ENCODE measurements at regions not wholly inside any gene's neighbourhood (a gene's known extent, or its start where the extent isn't known, plus 50 kb on each side); places are given as distances from the start of the nearest gene placed in this dataset.

DNA sequence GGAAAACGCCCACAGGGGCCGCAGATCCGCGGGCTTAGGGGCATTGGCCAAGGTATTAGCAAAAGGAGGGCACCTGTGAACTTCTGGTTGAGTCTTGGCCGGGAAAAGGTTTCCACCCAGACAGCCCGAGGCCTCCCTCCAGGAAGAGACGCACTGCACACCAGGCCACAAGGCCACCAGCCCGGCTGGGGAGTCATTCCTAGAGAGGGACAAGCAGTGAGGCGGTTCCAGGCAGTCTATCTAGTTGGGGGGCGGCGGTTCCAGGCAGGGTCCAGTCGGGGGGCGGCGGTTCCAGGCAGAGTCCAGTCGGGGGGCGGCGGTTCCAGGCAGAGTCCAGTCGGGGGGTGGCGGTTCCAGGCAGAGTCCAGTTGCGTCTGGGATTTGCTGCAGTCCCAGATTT, 518.5 kb downstream of the GLRX3 start:
- DNase-seq (ENCODE audit: low read depth in 4 of 4, low spot score in 1 of 4): no peak

DNA sequence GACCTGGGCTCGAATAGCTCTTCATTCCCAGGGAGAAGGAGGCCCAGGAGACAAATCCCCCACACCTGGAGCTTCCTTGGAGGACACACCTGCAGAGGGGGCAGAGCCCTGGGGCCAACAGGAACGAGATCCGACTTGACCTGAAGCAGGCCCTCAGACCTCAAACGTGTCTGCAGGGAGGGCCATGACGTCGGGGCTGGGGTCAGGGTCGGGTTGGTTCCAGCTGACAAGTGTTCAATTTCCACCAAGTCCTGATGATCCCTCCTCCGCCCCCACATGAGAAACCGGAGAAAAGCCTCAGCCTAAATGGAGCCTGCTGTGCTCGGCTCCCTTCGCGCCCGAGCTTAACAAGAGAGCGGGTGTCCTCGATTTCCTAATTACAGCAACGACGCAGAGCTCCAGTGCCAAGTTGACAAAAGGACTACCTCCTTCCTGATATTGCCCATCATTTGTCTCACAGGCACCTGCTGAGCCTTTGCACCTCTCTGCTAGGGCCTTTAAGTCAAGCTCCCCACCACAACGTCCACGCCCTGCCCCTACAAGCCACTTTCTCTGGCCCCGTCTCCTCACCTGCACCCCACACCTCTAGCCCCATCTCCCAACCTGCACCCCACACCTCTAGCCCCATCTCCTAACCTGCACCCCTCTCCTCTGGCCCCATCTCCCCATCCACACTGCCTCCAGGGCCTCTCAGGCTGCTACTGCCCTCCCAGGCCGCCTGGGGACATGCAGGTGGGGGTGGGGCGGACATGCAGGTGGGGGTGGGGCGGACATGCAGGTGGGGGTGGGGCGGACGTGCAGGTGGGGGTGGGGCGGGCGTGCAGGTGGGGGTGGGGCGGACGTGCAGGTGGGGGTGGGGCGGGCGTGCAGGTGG, 519.4 kb downstream of the GLRX3 start:
- no peak for DNase-seq (ENCODE audit: low read depth in 4 of 4, low spot score in 1 of 4)

GRCh38 chr10:130656187-130656575, 520.0 kb downstream of the GLRX3 start:
- DNase-seq (ENCODE audit: low read depth in 4 of 4, low spot score in 1 of 4): no peak

- no peak for DNase-seq (ENCODE audit: low read depth in 4 of 4, low spot score in 1 of 4)
Observed at GRCh38 chr10:130656582-130657133, 520.5 kb downstream of the GLRX3 start.

DNA sequence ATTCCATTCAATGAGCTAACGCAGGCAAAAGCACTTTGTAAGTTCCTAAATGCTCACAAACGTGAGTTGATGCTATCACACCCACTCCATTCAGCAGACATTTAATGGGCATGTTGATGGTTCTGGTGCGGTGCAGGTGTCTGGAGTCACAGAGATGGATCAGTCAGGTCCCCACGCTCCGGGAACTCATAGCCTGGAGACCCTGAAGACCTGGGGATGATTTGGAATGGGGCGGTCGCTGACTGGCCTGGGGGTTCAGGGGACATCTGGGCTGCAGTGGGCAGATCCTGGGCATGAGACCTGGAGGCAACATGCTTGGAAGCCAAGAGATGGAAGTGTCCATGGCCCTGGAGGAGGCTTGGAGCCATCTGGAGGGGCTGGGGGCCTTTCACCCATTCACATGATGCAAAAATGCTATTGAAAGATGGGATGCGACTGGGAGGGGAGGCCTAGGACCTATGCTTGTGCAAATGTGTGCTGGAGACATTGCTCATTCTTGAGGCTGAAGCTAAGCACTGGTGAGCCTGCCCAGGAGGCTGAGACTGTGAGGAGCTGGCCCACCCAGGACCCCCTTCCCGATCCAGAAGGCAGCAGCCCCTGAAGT, 522.6 kb downstream of the GLRX3 start:
- DNase-seq (ENCODE audit: low read depth in 4 of 4, low spot score in 1 of 4): no peak

- no peak for DNase-seq (ENCODE audit: low read depth in 4 of 4, low spot score in 1 of 4)
Observed at GRCh38 chr10:130659528-130659927, 523.3 kb downstream of the GLRX3 start.

DNA sequence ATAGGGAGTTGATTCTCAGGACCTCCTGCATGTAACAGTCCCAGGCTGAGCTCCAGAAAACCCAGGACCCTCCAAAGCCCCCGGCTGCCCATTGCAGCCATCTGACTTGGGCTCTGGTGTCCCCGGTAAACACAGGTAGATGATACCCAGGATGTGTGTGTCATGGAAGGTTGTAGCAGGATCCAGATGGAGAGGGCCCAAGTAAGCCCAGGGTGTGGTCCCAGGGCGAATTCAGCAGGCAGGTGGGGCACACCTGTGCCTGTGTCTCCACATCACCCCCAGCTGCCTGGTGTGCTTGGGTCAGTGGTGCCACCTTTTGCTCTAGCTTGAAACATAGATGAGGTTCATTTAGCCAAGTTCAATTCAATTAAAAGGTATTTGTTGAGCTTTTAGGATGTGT, 524.1 kb downstream of the GLRX3 start:
- DNase-seq (ENCODE audit: low read depth in 4 of 4, low spot score in 1 of 4): no peak

DNA sequence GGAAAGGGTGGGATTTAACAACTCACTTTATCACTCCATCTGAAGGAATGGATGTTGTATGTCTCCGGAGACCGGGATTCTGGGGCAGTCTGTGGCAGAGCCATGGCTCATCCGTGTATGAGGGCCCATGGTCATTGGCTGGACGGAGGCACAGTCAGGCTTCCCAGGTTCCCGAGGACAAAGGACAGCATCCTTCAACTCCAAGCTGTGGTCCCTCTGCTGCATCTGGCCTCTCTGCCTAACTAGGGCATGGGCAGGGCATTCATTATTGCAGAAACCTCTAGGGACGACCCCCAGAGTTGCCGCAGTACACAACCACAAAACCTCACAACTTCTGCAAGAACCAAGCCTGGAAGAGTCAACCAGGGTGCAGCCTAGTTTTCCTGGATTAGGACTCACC, 525.2 kb downstream of the GLRX3 start:
- DNase-seq (ENCODE audit: low read depth in 4 of 4, low spot score in 1 of 4): no peak

DNA sequence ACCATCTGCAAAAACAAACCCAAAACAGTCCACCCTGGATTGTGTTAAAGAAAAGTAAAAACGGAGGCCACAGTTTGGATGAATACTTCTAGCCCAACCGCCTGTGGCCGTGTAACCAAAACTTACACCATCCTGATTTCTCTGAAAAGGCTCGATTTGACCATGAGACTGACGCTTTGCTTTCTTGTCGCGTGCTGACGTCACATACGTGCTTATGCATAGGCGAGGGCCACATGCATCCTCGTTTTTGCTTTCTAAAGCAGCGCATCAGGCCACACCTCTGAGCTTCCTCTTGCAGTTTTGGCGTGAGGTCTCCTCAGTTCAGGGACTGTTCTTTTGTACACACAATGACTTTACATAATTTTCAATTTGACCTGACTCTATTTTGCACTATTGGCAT, 526.6 kb downstream of the GLRX3 start:
- DNase-seq (ENCODE audit: low read depth in 4 of 4, low spot score in 1 of 4): no peak

GRCh38 chr10:130664526-130664925, 528.3 kb downstream of the GLRX3 start:
- DNase-seq (ENCODE audit: low read depth in 4 of 4, low spot score in 1 of 4): no peak

DNA sequence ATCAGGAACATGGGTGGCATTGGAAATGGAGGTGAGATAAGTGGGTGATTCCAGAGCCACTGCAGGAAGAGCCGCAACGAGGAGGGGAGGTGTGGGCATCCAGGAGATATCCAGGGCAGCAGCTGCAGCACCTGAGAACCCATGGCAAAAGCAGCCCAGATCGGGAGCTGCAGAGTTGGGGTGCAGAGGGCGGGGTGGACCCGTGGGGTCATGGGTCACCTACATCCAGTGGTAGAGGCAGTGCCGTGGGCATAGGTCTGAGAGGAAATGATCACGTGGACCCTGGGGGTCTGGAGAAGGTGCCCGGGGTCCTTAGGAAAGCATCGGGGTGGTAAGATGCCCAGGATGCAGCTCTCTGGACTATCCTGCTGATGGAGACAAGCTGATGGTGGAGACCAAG, 530.0 kb downstream of the GLRX3 start:
- DNase-seq (ENCODE audit: low read depth in 4 of 4, low spot score in 1 of 4): no peak

- DNase-seq (ENCODE audit: low read depth in 4 of 4, low spot score in 1 of 4): no peak
Observed at GRCh38 chr10:130686689-130687300, 550.6 kb downstream of the GLRX3 start.

GRCh38 chr10:130687566-130687965, 551.4 kb downstream of the GLRX3 start:
- DNase-seq (ENCODE audit: low read depth in 4 of 4, low spot score in 1 of 4): no peak

DNA sequence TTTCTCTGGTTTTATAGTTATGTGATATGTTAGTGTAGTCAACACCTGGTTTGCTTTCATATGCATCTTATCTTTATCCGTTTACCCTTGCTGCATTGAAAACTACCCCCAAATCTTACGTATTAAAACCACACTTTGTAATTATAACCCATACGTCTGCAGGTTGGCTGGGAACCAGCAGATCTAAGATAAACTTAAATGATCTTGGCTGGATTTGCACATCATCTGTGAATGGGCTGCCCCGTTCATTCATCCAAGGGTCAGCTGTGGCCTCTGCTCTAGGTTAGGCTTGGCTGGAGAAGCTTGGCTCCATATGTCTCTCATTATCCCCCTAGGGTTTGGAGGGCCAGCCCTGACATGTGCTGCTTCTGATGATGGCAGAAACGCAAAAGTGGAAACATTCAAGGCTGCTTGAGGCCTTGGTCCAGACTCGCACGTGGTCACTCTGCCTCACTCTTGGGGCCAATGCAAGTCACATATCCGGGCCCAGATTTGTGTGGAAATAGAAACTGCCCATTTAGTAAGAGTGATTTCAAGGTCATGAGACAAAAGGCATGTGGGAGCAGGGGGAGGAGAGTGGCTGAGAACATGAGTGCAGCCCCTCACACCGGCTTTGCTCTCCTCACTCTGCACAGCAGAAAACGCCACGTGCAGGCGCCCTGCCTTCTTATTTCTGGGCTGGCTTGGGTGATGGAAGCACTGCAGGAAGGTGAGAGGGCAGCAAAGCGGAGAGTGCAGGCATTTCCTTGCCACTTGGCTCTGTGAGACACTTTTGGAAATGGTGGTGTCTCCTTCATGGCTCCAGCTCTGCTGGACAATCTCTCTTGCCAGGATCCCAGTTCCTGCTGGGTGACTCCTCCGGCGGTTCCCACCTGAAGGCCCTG, 553.8 kb downstream of the GLRX3 start:
- DNase-seq (ENCODE audit: low read depth in 4 of 4, low spot score in 1 of 4): no peak

DNA sequence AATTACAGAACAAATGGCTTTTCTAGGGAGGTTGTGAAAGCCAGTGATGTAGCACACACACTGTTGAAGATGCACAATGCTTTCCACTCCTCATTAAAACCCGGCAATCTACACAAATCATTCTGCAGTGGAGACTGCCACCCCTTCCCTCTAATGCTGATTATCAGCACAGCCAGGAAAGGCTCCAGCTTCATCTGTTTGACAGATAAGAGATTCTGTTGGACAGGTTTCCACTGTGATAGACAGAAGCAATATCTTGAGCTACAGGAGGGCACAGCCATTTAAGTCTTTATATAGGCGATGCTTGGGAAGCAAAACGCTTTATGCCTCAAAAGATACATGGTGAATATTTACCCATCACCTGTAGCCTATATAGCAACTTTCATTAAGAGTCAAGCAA, 555.6 kb downstream of the GLRX3 start:
- DNase-seq (ENCODE audit: low read depth in 4 of 4, low spot score in 1 of 4): no peak

DNA sequence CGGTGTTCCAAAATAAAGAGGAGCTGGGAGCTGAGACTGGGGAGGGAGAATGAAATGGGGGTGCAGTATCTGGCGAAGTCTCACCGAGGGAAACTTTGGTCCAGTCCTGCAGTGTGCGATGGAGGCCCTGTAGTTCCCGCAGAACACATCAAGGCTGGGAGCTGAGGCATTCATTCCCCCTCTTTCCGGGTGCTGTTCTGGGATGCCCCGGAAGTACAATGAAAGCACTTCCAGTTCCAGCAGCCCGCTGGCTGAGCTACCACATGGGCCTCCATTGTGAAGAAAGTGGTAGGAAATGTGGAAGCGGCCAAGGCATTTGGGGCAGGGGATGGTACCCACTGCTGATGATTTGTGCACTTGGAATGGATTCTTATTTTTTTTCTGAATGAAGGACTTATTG, 560.7 kb downstream of the GLRX3 start:
- DNase-seq (ENCODE audit: low read depth in 4 of 4, low spot score in 1 of 4): no peak

- no peak for DNase-seq (ENCODE audit: low read depth in 4 of 4, low spot score in 1 of 4)
Observed at GRCh38 chr10:130707389-130707979, 571.3 kb downstream of the GLRX3 start.

- no peak for DNase-seq (ENCODE audit: low read depth in 4 of 4, low spot score in 1 of 4)
Observed at GRCh38 chr10:130708465-130709070, 572.4 kb downstream of the GLRX3 start.

DNA sequence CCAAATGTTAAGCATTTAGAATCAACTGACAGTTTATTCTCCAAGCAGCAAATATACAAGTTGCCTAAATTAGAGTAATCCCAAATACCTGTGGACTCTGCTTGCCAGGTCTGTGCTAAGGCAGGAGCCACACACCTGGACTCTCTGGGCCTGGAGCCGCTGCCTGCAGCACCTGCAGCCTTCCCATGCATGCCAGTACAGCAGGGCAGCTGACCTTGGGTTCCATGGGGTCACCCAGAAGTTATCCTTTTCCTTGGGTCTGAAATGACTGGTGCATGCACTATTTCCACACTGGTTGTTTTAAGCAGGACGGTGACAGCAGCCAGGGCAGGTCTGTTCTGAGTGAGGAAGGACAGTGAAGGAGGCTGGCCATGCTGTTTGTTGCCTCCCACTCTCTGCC, 573.2 kb downstream of the GLRX3 start:
- no peak for DNase-seq (ENCODE audit: low read depth in 4 of 4, low spot score in 1 of 4)

DNA sequence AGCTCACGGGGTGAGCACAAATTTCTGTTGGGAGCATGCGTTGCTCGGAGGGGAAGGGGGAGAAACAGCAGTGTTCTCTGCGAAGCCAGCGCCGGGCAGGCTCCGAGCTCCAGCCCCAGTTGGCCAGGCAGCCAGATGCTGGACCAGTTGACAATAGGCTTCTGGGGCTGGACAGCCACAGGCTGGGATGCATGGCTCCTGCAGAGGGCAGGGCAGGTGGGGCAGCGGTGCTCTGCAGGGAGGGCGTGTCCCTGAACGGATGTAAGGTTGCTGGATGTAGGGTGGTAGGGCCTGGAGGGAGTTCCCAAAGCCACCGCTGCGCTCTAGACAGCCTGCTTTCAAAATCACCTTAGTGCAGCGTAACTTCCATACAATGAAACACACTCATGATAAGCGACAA, 574.9 kb downstream of the GLRX3 start:
- no peak for DNase-seq (ENCODE audit: low read depth in 4 of 4, low spot score in 1 of 4)

All from stimulated activated CD4-positive, alpha-beta T cell treated with anti-CD3 and anti-CD28 coated beads, Interleukin-1b, Interleukin-23, amount 100 ng/mL, for 24 hours (primary cell).